A172 (cell line): ENCODE measurements at regions not wholly inside any gene's neighbourhood (a gene's known extent, or its start where the extent isn't known, plus 50 kb on each side); places are given as distances from the start of the nearest gene placed in this dataset.
"Not testable (repeated sequence)": the region's sequence is repeated elsewhere in the genome, so short reads cannot be mapped to it uniquely, and the experiment has no call there.

Source experiments
- DNase-seq: peaks from one replicate; pipeline ENCODE4 v3.0.0-alpha.2; 2015; ENCODE audit warnings: low spot score

- no peak for DNase-seq
Measured at GRCh38 chr3:184477940-184478339, 83.6 kb upstream of the EPHB3 start.

- no peak for DNase-seq
Measured at GRCh38 chr3:184479426-184480126, 82.0 kb upstream of the EPHB3 start.

GRCh38 chr3:184480831-184481230, 80.8 kb upstream of the EPHB3 start:
- DNase-seq: no peak

GRCh38 chr3:184481984-184482671, 79.5 kb upstream of the EPHB3 start:
- no peak for DNase-seq

GRCh38 chr3:184485241-184485640, 76.3 kb upstream of the EPHB3 start:
- DNase-seq: no peak

- DNase-seq: no peak
Measured at GRCh38 chr3:184485906-184486305, 75.7 kb upstream of the EPHB3 start.

GRCh38 chr3:184486614-184487013, 75.0 kb upstream of the EPHB3 start:
- no peak for DNase-seq

- DNase-seq: no peak
Measured at GRCh38 chr3:184488577-184488976, 73.0 kb upstream of the EPHB3 start.

- no peak for DNase-seq
Measured at GRCh38 chr3:184489268-184489841, 72.2 kb upstream of the EPHB3 start.

- no peak for DNase-seq
Measured at GRCh38 chr3:184491011-184491576, 70.5 kb upstream of the EPHB3 start.

- no peak for DNase-seq
Measured at GRCh38 chr3:184491867-184492615, 69.5 kb upstream of the EPHB3 start.

GRCh38 chr3:184496933-184497332, 64.7 kb upstream of the EPHB3 start:
- DNase-seq: no peak

GRCh38 chr3:184497804-184498203, 63.8 kb upstream of the EPHB3 start:
- DNase-seq: no peak

GRCh38 chr3:184498986-184499606, 62.5 kb upstream of the EPHB3 start:
- DNase-seq: no peak

GRCh38 chr3:184500344-184500923, 61.2 kb upstream of the EPHB3 start:
- DNase-seq: no peak

- no peak for DNase-seq
Measured at GRCh38 chr3:184502123-184502667, 59.4 kb upstream of the EPHB3 start.

GRCh38 chr3:184502841-184503240, 58.7 kb upstream of the EPHB3 start:
- DNase-seq: not testable (repeated sequence)

GRCh38 chr3:184503647-184504046, 57.9 kb upstream of the EPHB3 start:
- no peak for DNase-seq

GRCh38 chr3:184505076-184505878, 56.3 kb upstream of the EPHB3 start:
- DNase-seq: no peak

- peak; percentile 77 for DNase-seq
Measured at GRCh38 chr3:184506561-184506991, 55.0 kb upstream of the EPHB3 start.
